ENCODE measurements at regions not wholly inside any gene's neighbourhood (a gene's known extent, or its start where the extent isn't known, plus 50 kb on each side); places are given as distances from the start of the nearest gene placed in this dataset.

- DNase-seq (ENCODE audit: low read depth) (no peak), FAIRE-seq (no peak)
- Histone ChIP-seq H3K4me3 (ENCODE audit: low read depth, low read length) (no peak overlapping the region), H3K36me3 (ENCODE audit: control insufficient read depth, insufficient read depth, low read length) (no peaks in the 10 kb centered on the region), H3K27me3 (ENCODE audit: control insufficient read depth, insufficient read depth, low read length) (no peaks in the 10 kb centered on the region)
- TF ChIP-seq, protein P1, sequence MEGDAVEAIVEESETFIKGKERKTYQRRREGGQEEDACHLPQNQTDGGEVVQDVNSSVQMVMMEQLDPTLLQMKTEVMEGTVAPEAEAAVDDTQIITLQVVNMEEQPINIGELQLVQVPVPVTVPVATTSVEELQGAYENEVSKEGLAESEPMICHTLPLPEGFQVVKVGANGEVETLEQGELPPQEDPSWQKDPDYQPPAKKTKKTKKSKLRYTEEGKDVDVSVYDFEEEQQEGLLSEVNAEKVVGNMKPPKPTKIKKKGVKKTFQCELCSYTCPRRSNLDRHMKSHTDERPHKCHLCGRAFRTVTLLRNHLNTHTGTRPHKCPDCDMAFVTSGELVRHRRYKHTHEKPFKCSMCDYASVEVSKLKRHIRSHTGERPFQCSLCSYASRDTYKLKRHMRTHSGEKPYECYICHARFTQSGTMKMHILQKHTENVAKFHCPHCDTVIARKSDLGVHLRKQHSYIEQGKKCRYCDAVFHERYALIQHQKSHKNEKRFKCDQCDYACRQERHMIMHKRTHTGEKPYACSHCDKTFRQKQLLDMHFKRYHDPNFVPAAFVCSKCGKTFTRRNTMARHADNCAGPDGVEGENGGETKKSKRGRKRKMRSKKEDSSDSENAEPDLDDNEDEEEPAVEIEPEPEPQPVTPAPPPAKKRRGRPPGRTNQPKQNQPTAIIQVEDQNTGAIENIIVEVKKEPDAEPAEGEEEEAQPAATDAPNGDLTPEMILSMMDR (IDR thresholded peaks at IDR 0.05; ENCODE audit: insufficient read depth, low read length, severe bottlenecking) = no peak
These were observed 276.4 kb upstream of the PSMD7 start for GRCh38 chr16:74020095-74020670.

- H3K4me3 ChIP-seq (ENCODE audit: low read depth, low read length) = no peak overlapping the region
- no peak for DNase-seq (ENCODE audit: low read depth)
- H3K27me3 ChIP-seq (ENCODE audit: control insufficient read depth, insufficient read depth, low read length) = no peaks in the 10 kb centered on the region
- TF ChIP-seq, protein P1 (IDR thresholded peaks at IDR 0.05; ENCODE audit: insufficient read depth, low read length, severe bottlenecking) = no peak
- H3K36me3 ChIP-seq (ENCODE audit: control insufficient read depth, insufficient read depth, low read length) = no peaks in the 10 kb centered on the region
- FAIRE-seq = no peak
These were observed 277.0 kb upstream of the PSMD7 start for GRCh38 chr16:74019612-74020011.

- Histone ChIP-seq H3K4me3 (ENCODE audit: low read depth, low read length) (no peak overlapping the region), H3K27me3 (ENCODE audit: control insufficient read depth, insufficient read depth, low read length) (no peaks in the 10 kb centered on the region), H3K36me3 (ENCODE audit: control insufficient read depth, insufficient read depth, low read length) (no peaks in the 10 kb centered on the region)
- TF ChIP-seq, protein P1 (IDR thresholded peaks at IDR 0.05; ENCODE audit: insufficient read depth, low read length, severe bottlenecking) = no peak
- FAIRE-seq (no peak), DNase-seq (ENCODE audit: low read depth) (no peak)
These were observed 280.7 kb upstream of the PSMD7 start for GRCh38 chr16:74015953-74016352.

DNA sequence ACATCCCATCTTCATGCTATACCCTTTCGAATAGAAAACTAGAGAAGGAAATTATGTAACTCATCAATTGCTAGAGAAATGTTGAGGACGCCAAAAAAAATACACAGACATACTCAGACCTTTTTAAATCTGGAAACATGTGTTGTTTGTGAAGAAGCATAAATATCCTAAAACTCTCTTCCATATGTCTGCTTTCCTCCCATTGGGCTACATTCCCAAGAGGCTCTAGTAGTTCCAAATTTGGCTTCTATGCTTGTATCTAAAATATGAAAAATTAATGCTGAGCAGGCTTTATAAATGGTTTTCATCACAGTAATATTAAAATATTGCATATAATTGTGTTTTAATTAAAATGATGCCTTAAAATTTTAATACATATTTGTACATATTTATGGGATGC, 297.9 kb upstream of the PSMD7 start:
- no peak for FAIRE-seq
- TF ChIP-seq, protein P1 (IDR thresholded peaks at IDR 0.05; ENCODE audit: insufficient read depth, low read length, severe bottlenecking) = no peak
- no peak overlapping the region for H3K4me3 ChIP-seq (ENCODE audit: low read depth, low read length)

GRCh38 chr16:73997971-73998370, 298.6 kb upstream of the PSMD7 start:
- no peak overlapping the region for H3K4me3 ChIP-seq (ENCODE audit: low read depth, low read length)
- no peak for FAIRE-seq
- H3K36me3 ChIP-seq (ENCODE audit: control insufficient read depth, insufficient read depth, low read length) = no peaks in the 10 kb centered on the region
- TF ChIP-seq, protein P1 (IDR thresholded peaks at IDR 0.05; ENCODE audit: insufficient read depth, low read length, severe bottlenecking) = no peak
- DNase-seq (ENCODE audit: low read depth) = no peak
- no peaks in the 10 kb centered on the region for H3K27me3 ChIP-seq (ENCODE audit: control insufficient read depth, insufficient read depth, low read length)

More for the DNA sequence above, 297.9 kb upstream of the PSMD7 start:
- Histone ChIP-seq H3K36me3 (ENCODE audit: control insufficient read depth, insufficient read depth, low read length) (no peaks in the 10 kb centered on the region), H3K27me3 (ENCODE audit: control insufficient read depth, insufficient read depth, low read length) (no peaks in the 10 kb centered on the region)
- no peak for DNase-seq (ENCODE audit: low read depth)

DNA sequence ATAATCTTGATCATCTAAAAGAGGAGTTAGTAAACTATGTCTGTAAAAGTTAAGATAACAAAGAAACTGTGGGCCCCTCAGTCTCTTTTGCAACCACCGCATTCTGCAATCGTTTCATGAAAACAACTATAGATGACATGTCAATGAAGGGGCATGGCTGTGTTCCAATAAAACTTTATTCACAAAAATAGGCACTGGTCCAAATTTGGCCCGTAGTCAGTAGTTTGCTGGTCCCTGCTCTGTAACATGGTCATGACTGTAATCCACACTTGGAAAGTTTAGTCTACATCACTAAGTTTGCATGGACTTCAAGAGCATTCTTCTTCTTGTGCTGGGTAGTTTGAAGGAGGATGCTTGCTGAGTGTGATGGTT, 299.3 kb upstream of the PSMD7 start:
- no peak for FAIRE-seq
- Histone ChIP-seq H3K27me3 (ENCODE audit: control insufficient read depth, insufficient read depth, low read length) (no peaks in the 10 kb centered on the region), H3K4me3 (ENCODE audit: low read depth, low read length) (no peak overlapping the region), H3K36me3 (ENCODE audit: control insufficient read depth, insufficient read depth, low read length) (no peaks in the 10 kb centered on the region)
- no peak for DNase-seq (ENCODE audit: low read depth)
- TF ChIP-seq, protein P1 (IDR thresholded peaks at IDR 0.05; ENCODE audit: insufficient read depth, low read length, severe bottlenecking) = no peak
